Pancreas (tissue), 10 donors: ENCODE measurements at regions not wholly inside any gene's neighbourhood (a gene's known extent, or its start where the extent isn't known, plus 50 kb on each side); places are given as distances from the start of the nearest gene placed in this dataset.
A peak's percentile ranks its signal among the peaks of the same experiment; 100 is the strongest.

Experiments used
- ATAC-seq, 4 donors: fragments of 200-7000 bp; cut with Tn5 transposase; one replicate each; pipeline versions ENCODE4 v1.8.0 to v1.9.1; 2020; ENCODE audit warnings: mild to moderate bottlenecking in 4 of 4, moderate library complexity in 4 of 4
- DNase-seq, 6 donors: peaks; one replicate each; pipeline ENCODE4 v3.0.0-alpha.2; 2020
- FAIRE-seq: peaks from 2 replicates; lab custom pipeline; 2012; peaks lifted over from hg19 to GRCh38; lab: Jason Lieb, UNC
- H3K27ac ChIP-seq, 4 donors: fragments of 200-600 bp; sonication (generic); 1 replicate in 3 of 4; 2 replicates in 1 of 4; pipeline versions ENCODE4 v1.5.0 to v1.8.0; 2020
- H3K27me3 ChIP-seq, 4 donors: fragments of 200-600 bp; one replicate each; pipeline ENCODE4 v1.8.0; 2021
- H3K36me3 ChIP-seq, 3 donors: fragments of 200-600 bp; sonication (generic) in 1 of 3; one replicate each; pipeline versions ENCODE4 v1.5.0 to v1.8.0; 2020 to 2021
- H3K4me1 ChIP-seq, 3 donors: fragments of 200-600 bp; one replicate each; pipeline ENCODE4 v1.8.0; 2021
- H3K4me3 ChIP-seq, 4 donors: fragments of 200-600 bp; sonication (generic) in 2 of 4; one replicate each; pipeline versions ENCODE4 v1.5.0 to v1.8.0; 2020 to 2021
- H3K9me3 ChIP-seq, 4 donors: fragments of 200-600 bp; one replicate each; pipeline ENCODE4 v1.8.0; 2021
- WGBS, 2 donors: extraction: QIAGEN DNeasy Blood & Tissue Kit; methylation state at CpG; one replicate each; pipeline ENCODE4 v1.1.7; 2013; 5-methylcytosine and 5-hydroxymethylcytosine counted together
- intact Hi-C, 3 donors: fragments of 100-400 bp; cut with DNase I; formaldehyde crosslinking; loops; one replicate each; pipeline versions ENCODE4 v1.11.1 to v1.14.2; 2022
- TF ChIP-seq, protein P1 (sequence below), 4 donors: fragments of 200-600 bp; sonication (generic) in 3 of 4; IDR thresholded peaks; one replicate each; pipeline versions ENCODE4 v1.5.0 to v1.8.0; 2021; ENCODE audit warnings: antibody characterized with exemption in 4 of 4
- donor health status: healthy with polysubstance abuse.
- donor health status: DM: no; HTN: no; CAD: no; lungs with moderate emphysema.
- donor health status: DM: no; HTN: no; CAD: no.
- donor health status: control.
- donor health status: control.
- donor health status: Bipolar disorder and iron deficiency.
- donor health status: DM: yes; HTN: yes; CAD: no.
- donor health status: DM: no; HTN: no; CAD: no.
- donor health status: DM: no; HTN: no; CAD: no.
- donor health status: DM: yes; HTN: yes; CAD: no.

DNA sequence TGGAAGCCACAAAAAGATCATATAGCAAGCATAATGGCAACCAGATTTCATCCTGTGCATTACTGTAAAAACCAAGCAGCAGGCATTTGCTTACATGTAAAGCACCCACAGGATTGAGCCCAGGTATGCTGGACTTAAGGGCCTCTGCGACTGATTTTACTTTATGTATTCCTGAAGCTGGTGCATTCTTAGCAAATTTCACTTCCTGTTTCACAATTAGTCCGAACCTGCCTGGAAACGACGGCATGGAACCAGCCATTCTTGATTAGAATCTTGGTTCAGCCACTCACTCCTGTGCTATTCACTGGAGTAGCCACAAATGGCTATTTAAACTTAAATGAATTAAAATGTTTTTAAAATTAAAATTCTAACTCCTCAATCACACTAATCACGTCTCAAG, 239.2 kb downstream of the NUAK1 start:
- TF ChIP-seq, protein P1, sequence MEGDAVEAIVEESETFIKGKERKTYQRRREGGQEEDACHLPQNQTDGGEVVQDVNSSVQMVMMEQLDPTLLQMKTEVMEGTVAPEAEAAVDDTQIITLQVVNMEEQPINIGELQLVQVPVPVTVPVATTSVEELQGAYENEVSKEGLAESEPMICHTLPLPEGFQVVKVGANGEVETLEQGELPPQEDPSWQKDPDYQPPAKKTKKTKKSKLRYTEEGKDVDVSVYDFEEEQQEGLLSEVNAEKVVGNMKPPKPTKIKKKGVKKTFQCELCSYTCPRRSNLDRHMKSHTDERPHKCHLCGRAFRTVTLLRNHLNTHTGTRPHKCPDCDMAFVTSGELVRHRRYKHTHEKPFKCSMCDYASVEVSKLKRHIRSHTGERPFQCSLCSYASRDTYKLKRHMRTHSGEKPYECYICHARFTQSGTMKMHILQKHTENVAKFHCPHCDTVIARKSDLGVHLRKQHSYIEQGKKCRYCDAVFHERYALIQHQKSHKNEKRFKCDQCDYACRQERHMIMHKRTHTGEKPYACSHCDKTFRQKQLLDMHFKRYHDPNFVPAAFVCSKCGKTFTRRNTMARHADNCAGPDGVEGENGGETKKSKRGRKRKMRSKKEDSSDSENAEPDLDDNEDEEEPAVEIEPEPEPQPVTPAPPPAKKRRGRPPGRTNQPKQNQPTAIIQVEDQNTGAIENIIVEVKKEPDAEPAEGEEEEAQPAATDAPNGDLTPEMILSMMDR (IDR thresholded peaks at IDR 0.05), result no peak
- H3K9me3 ChIP-seq, result no peaks in the 10 kb centered on the region
- no peak overlapping the region for H3K27ac ChIP-seq
- H3K27me3 ChIP-seq, result no peaks in the 10 kb centered on the region
- H3K4me1 ChIP-seq, result no peaks in the 10 kb centered on the region
- DNase-seq (no peak), ATAC-seq (no peak), FAIRE-seq (no peak)
- WGBS, 2 donors, result 63 to 70% methylated on average over 5 of the region's 5 CpGs
- no peaks in the 10 kb centered on the region for H3K36me3 ChIP-seq
- no peak overlapping the region for H3K4me3 ChIP-seq
- intact Hi-C loops, result no loop called here

DNA sequence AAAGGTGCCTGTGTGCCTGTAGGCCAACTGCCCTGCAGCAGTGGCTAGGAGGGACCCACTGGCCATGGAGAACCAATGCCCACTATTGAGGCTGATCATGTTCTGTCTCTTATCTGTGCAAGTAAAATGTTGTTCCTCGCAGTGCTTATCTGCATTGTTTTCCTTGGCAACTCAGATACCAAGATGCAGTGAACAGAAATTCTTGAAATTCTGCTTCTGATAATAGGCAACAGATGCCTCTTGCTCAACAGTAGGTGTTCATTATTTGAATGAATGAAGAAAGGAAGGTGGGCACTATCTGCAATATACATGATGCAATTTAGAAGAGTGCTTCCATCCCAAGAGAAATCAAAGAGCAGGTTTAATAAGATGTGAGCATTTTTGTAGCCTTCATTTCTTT, 232.2 kb downstream of the NUAK1 start:
- no peaks in the 10 kb centered on the region for H3K27me3 ChIP-seq
- no peak overlapping the region for H3K4me3 ChIP-seq
- TF ChIP-seq, protein P1 (IDR thresholded peaks at IDR 0.05), result no peak
- no peaks in the 10 kb centered on the region for H3K9me3 ChIP-seq
- H3K4me1 ChIP-seq, result no peaks in the 10 kb centered on the region
- H3K36me3 ChIP-seq, result no peaks in the 10 kb centered on the region
- WGBS, 2 donors, result 22 to 30% methylated on average over 1 of the region's 1 CpG
- DNase-seq (no peak), FAIRE-seq (no peak), ATAC-seq (no peak)
- no peak overlapping the region for H3K27ac ChIP-seq
- intact Hi-C loops, result no loop called here

DNA sequence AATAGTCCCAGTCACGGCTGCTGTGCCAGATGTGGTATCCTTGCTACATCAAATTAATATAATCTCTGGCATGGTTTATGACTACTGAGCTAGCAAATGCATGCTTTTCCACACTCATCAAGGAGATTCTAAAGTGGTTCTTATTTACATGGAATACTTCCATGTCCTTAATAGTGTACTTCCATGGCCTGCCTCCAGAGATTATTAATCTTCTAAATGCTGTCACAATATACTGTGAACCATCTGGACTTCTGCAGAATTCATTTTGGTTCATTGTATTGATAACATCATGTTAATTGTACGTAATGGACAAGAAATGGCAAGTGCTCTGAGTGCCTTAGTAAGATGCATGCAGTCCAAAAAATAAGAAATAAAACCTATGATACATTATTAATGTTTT, 230.8 kb downstream of the NUAK1 start:
- Histone ChIP-seq H3K27me3 (no peaks in the 10 kb centered on the region), H3K4me1 (no peaks in the 10 kb centered on the region), H3K27ac (no peak overlapping the region), H3K36me3 (no peaks in the 10 kb centered on the region), H3K4me3 (no peak overlapping the region), H3K9me3 (no peaks in the 10 kb centered on the region)
- intact Hi-C loops, result no loop called here
- no peak for FAIRE-seq
- 66 to 78% methylated on average over 2 of the region's 2 CpGs for WGBS, 2 donors
- TF ChIP-seq, protein P1 (IDR thresholded peaks at IDR 0.05), result no peak
- DNase-seq, result no peak
- ATAC-seq, result peak in 1 of 4 donors; percentile 21

DNA sequence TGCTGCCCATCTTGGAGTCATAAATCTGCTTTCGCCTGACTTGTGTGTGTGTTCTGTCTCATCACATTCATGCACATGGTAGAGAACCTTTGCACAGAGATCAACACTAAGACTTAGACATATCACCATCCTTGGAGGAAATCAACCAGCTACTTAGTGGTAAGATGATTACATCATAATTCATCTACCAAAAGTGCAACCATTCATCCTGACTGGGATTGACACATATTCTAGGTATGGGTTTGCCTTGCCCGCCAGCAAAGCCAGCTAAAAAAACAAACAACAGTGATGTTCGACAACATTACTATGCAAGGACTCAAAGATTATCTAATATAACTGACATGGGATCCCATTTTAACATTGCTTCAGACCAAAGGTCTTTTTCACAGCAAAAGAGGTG, 228.7 kb downstream of the NUAK1 start:
- FAIRE-seq (no peak), DNase-seq (no peak), ATAC-seq (no peak)
- Histone ChIP-seq H3K4me1 (no peaks in the 10 kb centered on the region), H3K27me3 (no peaks in the 10 kb centered on the region), H3K36me3 (no peaks in the 10 kb centered on the region), H3K27ac (no peak overlapping the region), H3K4me3 (no peak overlapping the region), H3K9me3 (no peaks in the 10 kb centered on the region)
- 76 to 90% methylated on average over 3 of the region's 3 CpGs for WGBS, 2 donors
- intact Hi-C loops, result no loop called here
- TF ChIP-seq, protein P1 (IDR thresholded peaks at IDR 0.05), result no peak

DNA sequence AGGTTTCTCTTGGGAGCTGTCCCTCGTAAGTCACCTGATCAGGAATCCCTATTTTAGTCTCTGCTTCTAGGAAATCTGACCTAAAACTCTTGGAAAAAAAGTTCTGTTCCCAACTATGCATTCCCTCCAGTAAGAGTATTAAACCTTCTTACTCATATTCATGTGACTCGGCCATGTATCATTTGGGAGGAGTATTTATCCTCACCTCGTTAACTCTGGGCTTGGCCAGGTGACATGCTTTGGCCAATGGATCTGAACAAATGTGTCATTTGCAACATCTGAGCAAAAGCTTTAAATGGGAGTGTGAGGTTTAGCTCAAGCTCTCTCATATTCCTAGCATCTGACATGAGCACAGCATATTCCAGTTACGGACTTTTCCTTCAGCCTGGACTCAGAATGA, 226.8 kb downstream of the NUAK1 start:
- DNase-seq (no peak), ATAC-seq (no peak), FAIRE-seq (no peak)
- TF ChIP-seq, protein P1 (IDR thresholded peaks at IDR 0.05), result no peak
- intact Hi-C loops, result no loop called here
- Histone ChIP-seq H3K9me3 (no peaks in the 10 kb centered on the region), H3K27ac (no peak overlapping the region), H3K36me3 (no peaks in the 10 kb centered on the region), H3K4me3 (no peak overlapping the region), H3K4me1 (no peaks in the 10 kb centered on the region), H3K27me3 (no peaks in the 10 kb centered on the region)
- 70 to 79% methylated on average over 4 of the region's 4 CpGs for WGBS, 2 donors
